SK-N-SH (cell line): ENCODE measurements at regions not wholly inside any gene's neighbourhood (a gene's known extent, or its start where the extent isn't known, plus 50 kb on each side); places are given as distances from the start of the nearest gene placed in this dataset.

ENCODE experiments used
- CTCF ChIP-seq: fragments of 200-600 bp; sonication (generic); IDR thresholded peaks from 2 replicates; pipeline ENCODE4 v1.6.1; 2017; ENCODE audit warnings: antibody characterized with exemption, mild to moderate bottlenecking, moderate library complexity
- EZH2phosphoT487 ChIP-seq: fragments of 200-600 bp; sonication (generic); IDR thresholded peaks from 2 replicates; pipeline ENCODE4 v1.6.1; 2017; ENCODE audit warnings: low read depth, mixed run types, mild to moderate bottlenecking, antibody characterized with exemption, moderate library complexity, borderline replicate concordance
- FOXM1 ChIP-seq: IDR thresholded peaks from 2 replicates; pipeline ENCODE4 v1.4.0; 2012; ENCODE audit warnings: low read depth, mild to moderate bottlenecking
- NFIC ChIP-seq: IDR thresholded peaks from 2 replicates; pipeline ENCODE4 v1.4.0; 2012; ENCODE audit warnings: borderline replicate concordance
- PBX3 ChIP-seq: IDR thresholded peaks from 2 replicates; pipeline ENCODE4; 2012
- POLR2AphosphoS5 ChIP-seq: IDR thresholded peaks from 2 replicates; pipeline ENCODE4 v1.6.1; 2012; ENCODE audit warnings: low read depth, low read length
- REST ChIP-seq: IDR thresholded peaks from 2 replicates; pipeline ENCODE4 v1.6.1; 2012; ENCODE audit warnings: mild to moderate bottlenecking, low read depth, low read length, moderate library complexity
- RFX5 ChIP-seq: IDR thresholded peaks from 2 replicates; pipeline ENCODE4 v1.6.1; 2012; ENCODE audit warnings: mild to moderate bottlenecking, improper control_type of control experiment, low read length
- SMC3 ChIP-seq: IDR thresholded peaks from 2 replicates; pipeline ENCODE4 v1.6.1; 2012; ENCODE audit warnings: low read depth, low read length, improper control_type of control experiment
- TAF1 ChIP-seq: IDR thresholded peaks from 2 replicates; pipeline ENCODE4 v1.6.1; 2012; ENCODE audit warnings: low read depth, mild to moderate bottlenecking, low read length, moderate library complexity, borderline replicate concordance
- USF2 ChIP-seq: fragments of 150-350 bp; IDR thresholded peaks from 2 replicates; pipeline ENCODE4 v1.6.1; 2017; ENCODE audit warnings: antibody characterized with exemption, low read length, low read depth, borderline replicate concordance
- YY1 ChIP-seq: IDR thresholded peaks from 2 replicates; pipeline ENCODE4 v1.4.0; 2012; ENCODE audit warnings: low read depth, mild to moderate bottlenecking

- TF ChIP-seq REST = no peak
- no peak for TF ChIP-seq PBX3
- TF ChIP-seq RFX5 = no peak
- no peak for TF ChIP-seq CTCF
- no peak for TF ChIP-seq USF2
- TF ChIP-seq FOXM1 = no peak
- no peak for TF ChIP-seq TAF1
- TF ChIP-seq POLR2AphosphoS5 = no peak
- TF ChIP-seq YY1 = no peak
- TF ChIP-seq NFIC = no peak
- no peak for TF ChIP-seq SMC3
- no peak for TF ChIP-seq EZH2phosphoT487
These were observed 82.3 kb downstream of the NUDT12 start for GRCh38 chr5:103480246-103480645.
